Erythroblast (primary cell): ENCODE measurements at regions not wholly inside any gene's neighbourhood (a gene's known extent, or its start where the extent isn't known, plus 50 kb on each side); places are given as distances from the start of the nearest gene placed in this dataset.

Source experiments
- GATA1 ChIP-seq: IDR thresholded peaks from 2 replicates; pipeline ENCODE4 v1.6.1; 2011; ENCODE audit warnings: low read depth, mild to moderate bottlenecking, control low read depth, low read length, moderate library complexity
- POLR2A ChIP-seq: IDR thresholded peaks from 2 replicates; pipeline ENCODE4 v1.6.1; 2011; ENCODE audit warnings: mild to moderate bottlenecking, low read length

GRCh38 chr7:86008898-86009297 is 634.8 kb upstream of the GRM3 start:
- no peak for TF ChIP-seq POLR2A
- TF ChIP-seq GATA1, result no peak
